ENCODE measurements at regions not wholly inside any gene's neighbourhood (a gene's known extent, or its start where the extent isn't known, plus 50 kb on each side); places are given as distances from the start of the nearest gene placed in this dataset.

GRCh38 chr12:93964936-93965335 lies 183.4 kb upstream of the PLXNC1 start:
- TF ChIP-seq CTCF (IDR thresholded peaks at IDR 0.05) (no peak), POLR2A (IDR thresholded peaks at IDR 0.05) (no peak)
